Right lobe of liver (tissue), 6 donors: ENCODE measurements at regions not wholly inside any gene's neighbourhood (a gene's known extent, or its start where the extent isn't known, plus 50 kb on each side); places are given as distances from the start of the nearest gene placed in this dataset.

Experiments
- ATAC-seq, 4 donors: fragments of 200-7000 bp; cut with Tn5 transposase; one replicate each; pipeline ENCODE4 v1.9.1; 2020; ENCODE audit warnings: mild to moderate bottlenecking in 4 of 4, moderate library complexity in 4 of 4
- DNase-seq, 3 donors: peaks; one replicate each; pipeline ENCODE4 v3.0.0-alpha.2; 2020
- H3K27ac ChIP-seq, 3 donors: fragments of 200-600 bp; one replicate each; pipeline ENCODE4 v1.8.0; 2022
- H3K27me3 ChIP-seq, 2 donors: fragments of 200-600 bp; one replicate each; pipeline ENCODE4 v1.8.0; 2022
- H3K36me3 ChIP-seq, 4 donors: fragments of 200-600 bp; sonication (generic) in 1 of 4; one replicate each; pipeline versions ENCODE4 v1.5.1 to v1.8.0; 2017 to 2022; ENCODE audit warnings: control low read depth in 1 of 4
- H3K4me1 ChIP-seq, 4 donors: fragments of 200-600 bp; sonication (generic) in 1 of 4; one replicate each; pipeline versions ENCODE4 v1.5.1 to v1.8.0; 2017 to 2022; ENCODE audit warnings: control low read depth in 1 of 4
- H3K4me3 ChIP-seq, 3 donors: fragments of 200-600 bp; one replicate each; pipeline ENCODE4 v1.8.0; 2022
- H3K9me3 ChIP-seq, 4 donors: fragments of 200-600 bp; sonication (generic) in 1 of 4; one replicate each; pipeline versions ENCODE4 v1.5.1 to v1.8.0; 2017 to 2022; ENCODE audit warnings: control low read depth in 1 of 4
- CTCF ChIP-seq, 4 donors: fragments of 200-600 bp in 3 of 4; fragments of 450-650 bp in 1 of 4; IDR thresholded peaks; one replicate each; pipeline versions ENCODE4 v1.5.1 to v1.8.0; 2016 to 2022; ENCODE audit warnings: antibody characterized with exemption in 4 of 4, mild to moderate bottlenecking in 2 of 4
- POLR2A ChIP-seq: fragments of 450-650 bp; IDR thresholded peaks from one replicate; pipeline ENCODE4 v1.6.1; 2017; ENCODE audit warnings: antibody characterized with exemption, mild to moderate bottlenecking
- WGBS: methylation state at CpG from one replicate; pipeline ENCODE4 v1.1.6; 2018; ENCODE audit warnings: low coverage, low lambda C conversion rate; ENCODE audit not compliant: insufficient coverage; ENCODE audit errors: missing lambda C conversion rate; 5-methylcytosine and 5-hydroxymethylcytosine counted together
- intact Hi-C, 2 donors: fragments of 100-400 bp; cut with DNase I; formaldehyde crosslinking; loops; one replicate each; pipeline versions ENCODE4 v1.11.2 to v1.14.1; 2022
- donor health status: DM: no; HTN: yes; CAD: no.
- donor health status: DM: no; HTN: no; CAD: no.
- donor health status: DM: no; HTN: no; CAD: no.
- donor health status: DM: no; HTN: yes; CAD: no.
- donor health status: DM: no; HTN: yes; CAD: no.

DNA sequence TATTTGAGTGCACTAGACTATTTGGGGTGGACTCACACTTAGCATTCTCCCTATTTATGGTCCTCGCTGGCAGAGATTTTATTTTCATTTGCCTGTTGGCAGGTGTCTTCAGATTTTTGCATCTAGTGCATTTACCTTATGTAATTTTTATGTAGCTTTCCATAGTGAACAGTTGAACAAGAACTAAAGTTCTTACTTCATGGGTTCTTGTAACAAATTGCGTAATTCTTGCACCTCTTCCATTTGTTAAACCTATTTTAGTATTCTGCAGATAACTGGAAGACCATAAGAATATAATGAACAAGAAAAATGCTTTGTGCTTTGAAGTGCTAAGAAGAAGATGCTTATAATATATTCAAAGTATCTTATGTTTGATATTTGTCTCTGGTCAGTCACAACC lies 252.8 kb upstream of the MMS22L start:
- ATAC-seq, result no peak
- TF ChIP-seq CTCF (IDR thresholded peaks at IDR 0.05) (no peak), POLR2A (no peak)
- no peak overlapping the region for H3K4me3 ChIP-seq
- H3K9me3 ChIP-seq, result no peaks in the 10 kb centered on the region
- no peak for DNase-seq
- no peak overlapping the region for H3K27ac ChIP-seq
- H3K36me3 ChIP-seq, result no peaks in the 10 kb centered on the region
- 40% methylated on average over 2 of the region's 2 CpGs for WGBS
- no peaks in the 10 kb centered on the region for H3K27me3 ChIP-seq
- intact Hi-C loops, result no loop called here
- no peaks in the 10 kb centered on the region for H3K4me1 ChIP-seq

DNA sequence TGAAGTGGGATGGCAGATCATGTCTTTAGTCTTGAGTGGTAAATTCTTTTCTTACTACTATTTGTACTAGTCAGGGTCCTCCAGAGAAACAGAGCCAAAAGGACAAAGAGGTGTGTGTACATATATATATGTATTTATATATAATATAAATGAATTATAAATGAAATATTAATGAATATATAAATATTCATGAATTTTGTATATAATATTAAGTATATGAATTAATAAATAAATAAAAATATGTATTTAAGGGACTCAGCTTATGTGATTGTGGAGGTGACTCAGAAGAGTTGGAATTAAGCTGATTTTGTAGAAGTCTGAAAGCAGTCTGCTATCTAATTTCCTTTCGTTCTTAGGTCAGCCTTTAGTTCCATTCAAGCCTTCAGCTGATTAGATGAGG lies 265.3 kb upstream of the MMS22L start:
- H3K27me3 ChIP-seq, result no peaks in the 10 kb centered on the region
- intact Hi-C loops, result no loop called here
- ATAC-seq (no peak), DNase-seq (no peak)
- no peaks in the 10 kb centered on the region for H3K36me3 ChIP-seq
- no peaks in the 10 kb centered on the region for H3K4me1 ChIP-seq
- TF ChIP-seq POLR2A (no peak), CTCF (IDR thresholded peaks at IDR 0.05) (no peak)
- H3K9me3 ChIP-seq, result no peaks in the 10 kb centered on the region
- H3K4me3 ChIP-seq, result no peak overlapping the region
- 47% methylated on average over 1 of the region's 1 CpG for WGBS
- H3K27ac ChIP-seq, result no peak overlapping the region

- intact Hi-C loops, result no loop called here
- ATAC-seq (no peak), DNase-seq (no peak)
- Histone ChIP-seq H3K4me3 (no peak overlapping the region), H3K4me1 (no peaks in the 10 kb centered on the region), H3K27ac (no peak overlapping the region), H3K27me3 (no peaks in the 10 kb centered on the region), H3K9me3 (no peaks in the 10 kb centered on the region), H3K36me3 (no peaks in the 10 kb centered on the region)
- 30% methylated on average over 1 of the region's 1 CpG for whole genome bisulfite sequencing
- TF ChIP-seq CTCF (IDR thresholded peaks at IDR 0.05) (no peak), POLR2A (no peak)
Observed at GRCh38 chr6:97557355-97557754, 274.3 kb upstream of the MMS22L start.

DNA sequence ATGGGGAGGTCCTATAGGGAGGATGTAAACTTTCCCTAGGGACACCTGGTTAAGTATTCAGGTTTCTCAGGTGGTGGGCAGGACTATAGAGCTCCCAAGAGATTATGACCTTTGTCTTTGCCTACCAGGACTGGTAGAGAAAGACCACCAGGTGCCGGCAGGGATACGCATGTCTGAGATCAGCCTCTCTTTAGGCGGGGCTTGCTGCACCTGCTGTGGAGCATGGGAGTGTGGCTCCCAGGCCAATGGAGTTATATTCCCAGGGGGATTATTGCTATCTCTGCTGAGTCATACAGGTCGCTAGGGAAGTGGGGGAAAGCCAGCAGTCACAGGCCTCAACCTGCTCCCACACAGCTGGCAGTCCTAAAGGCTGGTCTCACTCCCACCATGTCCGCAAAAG lies 280.5 kb upstream of the MMS22L start:
- DNase-seq (no peak), ATAC-seq (no peak)
- 83% methylated on average over 1 of the region's 5 CpGs for WGBS
- no peaks in the 10 kb centered on the region for H3K9me3 ChIP-seq
- H3K27ac ChIP-seq, result no peak overlapping the region
- H3K4me1 ChIP-seq, result no peaks in the 10 kb centered on the region
- H3K27me3 ChIP-seq, result no peaks in the 10 kb centered on the region
- H3K4me3 ChIP-seq, result no peak overlapping the region
- TF ChIP-seq CTCF (IDR thresholded peaks at IDR 0.05), result no peak
- no peak for TF ChIP-seq POLR2A
- intact Hi-C loops, result no loop called here
- no peaks in the 10 kb centered on the region for H3K36me3 ChIP-seq

DNA sequence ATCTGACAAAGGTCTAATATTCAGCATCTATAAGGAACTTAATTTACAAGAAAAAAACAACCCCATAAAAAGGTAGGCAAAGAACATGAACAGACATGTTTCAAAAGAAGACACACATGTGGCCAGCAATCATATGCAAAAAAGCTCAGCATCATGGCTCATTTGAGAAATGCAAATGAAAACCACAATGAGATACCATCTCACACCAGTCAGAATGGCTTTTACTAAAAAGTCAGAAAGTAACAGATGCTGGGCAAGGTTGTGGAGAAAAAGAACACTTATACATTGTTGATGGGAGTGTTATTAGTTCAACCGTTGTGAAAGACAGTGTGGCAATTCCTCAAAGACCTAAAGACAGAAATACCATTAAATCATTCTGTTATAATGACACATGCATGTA lies 289.9 kb upstream of the MMS22L start:
- no peak overlapping the region for H3K4me3 ChIP-seq
- no peak for DNase-seq
- intact Hi-C loops, result no loop called here
- H3K4me1 ChIP-seq, result no peaks in the 10 kb centered on the region
- H3K9me3 ChIP-seq, result peaks cover 0 to 3% (median 0%) of the 10 kb centered on the region in 4 donors
- WGBS, result 36% methylated on average over 1 of the region's 1 CpG
- TF ChIP-seq CTCF (IDR thresholded peaks at IDR 0.05) (no peak), POLR2A (no peak)
- H3K27me3 ChIP-seq, result no peaks in the 10 kb centered on the region
- H3K27ac ChIP-seq, result no peak overlapping the region
- ATAC-seq, result no peak
- H3K36me3 ChIP-seq, result no peaks in the 10 kb centered on the region
